B cell (primary cell): ENCODE measurements at regions not wholly inside any gene's neighbourhood (a gene's known extent, or its start where the extent isn't known, plus 50 kb on each side); places are given as distances from the start of the nearest gene placed in this dataset.

ENCODE experiments used
- ATAC-seq: fragments of 200-7000 bp; cut with Tn5 transposase; one replicate; pipeline ENCODE4 v1.10.0; 2021; ENCODE audit warnings: low read depth, mild to moderate bottlenecking, moderate number of reproducible peaks, moderate library complexity
- CTCF ChIA-PET: fragments of 350-600 bp; sonication (Branson Sonifier 250); formaldehyde crosslinking; loops from one replicate; lab custom pipeline; 2021; ENCODE audit warnings: antibody characterized with exemption, inconsistent platforms; lab: Charles Lee
- POLR2A ChIA-PET: fragments of 350-600 bp; sonication (Branson Sonifier 250); formaldehyde crosslinking; loops from one replicate; lab custom pipeline; 2021; ENCODE audit warnings: antibody characterized with exemption; lab: Charles Lee
- DNase-seq: peaks from one replicate; pipeline ENCODE4 v3.0.0; 2013
- H2AFZ ChIP-seq: 2 replicates; pipeline ENCODE4 v1.6.1; 2012; ENCODE audit warnings: mild to moderate bottlenecking, low read depth, low read length; ENCODE audit not compliant: insufficient read depth, poor library complexity, severe bottlenecking
- H3K27ac ChIP-seq, 2 donors: 1 replicate in 1 of 2; 2 replicates in 1 of 2; pipeline ENCODE4 v1.5.1; 2012 to 2013; ENCODE audit warnings: low read length in 2 of 2, mild to moderate bottlenecking in 2 of 2, moderate library complexity in 1 of 2
- H3K27me3 ChIP-seq, 4 experiments: fragments of 200-600 bp in 1 of 4; sonication (generic) in 1 of 4; replicated peaks in 1 of 4; 1 replicate in 2 of 4; 2 replicates in 2 of 4; pipeline versions ENCODE4 v1.6.1 to v1.7.0; 2013 to 2016; ENCODE audit warnings: low read length in 3 of 4, mild to moderate bottlenecking in 2 of 4, mixed read lengths in 1 of 4, moderate library complexity in 1 of 4; ENCODE audit not compliant: insufficient read depth in 4 of 4, control insufficient read depth in 3 of 4; ENCODE audit errors: control extremely low read depth in 1 of 4
- H3K36me3 ChIP-seq, 2 experiments: replicated peaks in 1 of 2; 1 replicate in 1 of 2; 2 replicates in 1 of 2; pipeline versions ENCODE4 v1.6.1 to v1.7.1; 2013; ENCODE audit warnings: low read length in 1 of 2; ENCODE audit not compliant: insufficient read depth in 2 of 2, control insufficient read depth in 1 of 2; ENCODE audit errors: control extremely low read depth in 1 of 2, extremely low read depth in 1 of 2
- H3K4me1 ChIP-seq, 2 donors: fragments of 200-600 bp in 1 of 2; sonication (generic) in 1 of 2; 1 replicate in 1 of 2; 2 replicates in 1 of 2; pipeline versions ENCODE4 v1.5.1 to v1.6.1; 2013 to 2017; ENCODE audit warnings: low read length in 2 of 2; ENCODE audit not compliant: control insufficient read depth in 2 of 2, insufficient read depth in 2 of 2
- H3K4me2 ChIP-seq: replicated peaks from 2 replicates; pipeline ENCODE3; 2012; ENCODE audit warnings: mild to moderate bottlenecking, low read depth, low read length; ENCODE audit not compliant: poor library complexity, severe bottlenecking
- H3K4me3 ChIP-seq, 5 experiments: fragments of 200-600 bp in 1 of 5; sonication (generic) in 1 of 5; 1 replicate in 3 of 5; 2 replicates in 2 of 5; pipeline versions ENCODE4 v1.5.1 to v1.7.0; 2011 to 2016; ENCODE audit warnings: low read length in 4 of 5, mild to moderate bottlenecking in 4 of 5, low read depth in 2 of 5, control low read depth in 1 of 5, moderate library complexity in 1 of 5; ENCODE audit not compliant: insufficient read depth in 1 of 5; ENCODE audit errors: control extremely low read depth in 1 of 5, extremely low read depth in 1 of 5
- H3K79me2 ChIP-seq: fragments of 200-600 bp; sonication (generic); one replicate; pipeline ENCODE4 v1.6.0; 2016; ENCODE audit warnings: low read length; ENCODE audit not compliant: control insufficient read depth, insufficient read depth
- H3K9ac ChIP-seq: fragments of 200-600 bp; sonication (generic); 2 replicates; pipeline ENCODE4 v1.6.1; 2017; ENCODE audit warnings: mild to moderate bottlenecking, low read length, moderate library complexity
- H3K9me3 ChIP-seq, 3 donors: one replicate each; pipeline versions ENCODE4 v1.6.1 to v1.7.1; 2013; ENCODE audit warnings: low read length in 2 of 3; ENCODE audit not compliant: control insufficient read depth in 2 of 3, insufficient read depth in 1 of 3; ENCODE audit errors: control extremely low read depth in 1 of 3
- H4K20me1 ChIP-seq: 2 replicates; pipeline ENCODE4 v1.6.0; 2012; ENCODE audit warnings: mild to moderate bottlenecking, low read length; ENCODE audit not compliant: insufficient read depth, control insufficient read depth, poor library complexity, severe bottlenecking
- H3K27ac Mint-ChIP-seq: one replicate; pipeline ENCODE4 v1.8.0; 2021; ENCODE audit warnings: mixed read lengths
- H3K27me3 Mint-ChIP-seq: one replicate; pipeline ENCODE4 v1.8.0; 2021; ENCODE audit warnings: mixed read lengths
- H3K4me1 Mint-ChIP-seq: one replicate; pipeline ENCODE4 v1.8.0; 2021; ENCODE audit warnings: mixed read lengths
- H3K4me3 Mint-ChIP-seq: one replicate; pipeline ENCODE4 v1.8.0; 2021; ENCODE audit warnings: mixed read lengths
- H3K9me3 Mint-ChIP-seq: one replicate; pipeline ENCODE4 v1.8.0; 2022; ENCODE audit warnings: mixed read lengths; ENCODE audit not compliant: insufficient read depth
- EZH2 ChIP-seq: IDR thresholded peaks from 2 replicates; pipeline ENCODE4 v1.6.1; 2012; ENCODE audit warnings: borderline replicate concordance, low read depth, mild to moderate bottlenecking, moderate library complexity, low read length; ENCODE audit not compliant: insufficient read depth, poor library complexity, severe bottlenecking
- WGBS: methylation state at CpG from one replicate; pipeline ENCODE4 v1.1.5; 2013; ENCODE audit warnings: missing lambda C conversion rate; ENCODE audit not compliant: insufficient coverage; 5-methylcytosine and 5-hydroxymethylcytosine counted together
- intact Hi-C: fragments of 100-400 bp; cut with micrococcal nuclease; formaldehyde crosslinking; loops from one replicate; pipeline ENCODE4 v1.10.0; 2022
- TF ChIP-seq, protein P1 (sequence below): fragments of 200-600 bp; IDR thresholded peaks from one replicate; pipeline ENCODE4 v1.8.0; 2022; ENCODE audit warnings: antibody characterized with exemption, mild to moderate bottlenecking

DNA sequence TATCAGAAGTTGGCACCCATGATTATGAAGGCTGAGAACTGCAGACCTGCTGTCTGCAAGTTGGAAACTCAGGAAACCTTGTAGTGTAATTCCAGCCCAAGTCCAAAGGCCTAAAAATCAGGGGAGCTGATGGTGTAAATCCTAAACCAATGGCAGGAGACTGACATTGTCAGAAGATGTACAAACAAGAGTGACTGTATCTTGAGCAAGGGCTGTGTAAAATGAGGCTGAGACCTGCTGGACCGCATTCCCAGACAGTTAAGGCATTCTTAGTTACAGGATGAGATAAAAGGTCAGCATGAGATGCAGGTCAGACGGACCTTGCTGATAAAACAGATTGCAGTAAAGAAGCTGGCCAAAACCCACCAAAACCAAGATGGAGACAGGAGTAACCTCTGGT is 147.7 kb downstream of the COG6 start:
- Histone ChIP-seq H2AFZ (no peak overlapping the region), H3K4me1 (no peaks in the 10 kb centered on the region), H3K4me2 (no peak overlapping the region), H3K79me2 (no peaks in the 10 kb centered on the region), H3K9ac (no peak overlapping the region), H3K4me3 (no peak overlapping the region), H4K20me1 (no peaks in the 10 kb centered on the region), H3K27ac (no peak overlapping the region), H3K27me3 (no peaks in the 10 kb centered on the region), H3K36me3 (no peaks in the 10 kb centered on the region), H3K9me3 (peaks cover 4 to 5% (median 4%) of the 10 kb centered on the region in 3 donors)
- peaks cover 2% of the 10 kb centered on the region for H3K9me3 Mint-ChIP-seq
- H3K27me3 Mint-ChIP-seq: peaks cover 4% of the 10 kb centered on the region
- 40% methylated on average over 2 of the region's 2 CpGs for WGBS
- intact Hi-C loops: no loop called here
- ChIA-PET POLR2A (no interaction called here), CTCF (no interaction called here)
- ATAC-seq (no peak), DNase-seq (no peak)
- no peak overlapping the region for H3K4me3 Mint-ChIP-seq
- no peak overlapping the region for H3K27ac Mint-ChIP-seq
- TF ChIP-seq, protein P1, sequence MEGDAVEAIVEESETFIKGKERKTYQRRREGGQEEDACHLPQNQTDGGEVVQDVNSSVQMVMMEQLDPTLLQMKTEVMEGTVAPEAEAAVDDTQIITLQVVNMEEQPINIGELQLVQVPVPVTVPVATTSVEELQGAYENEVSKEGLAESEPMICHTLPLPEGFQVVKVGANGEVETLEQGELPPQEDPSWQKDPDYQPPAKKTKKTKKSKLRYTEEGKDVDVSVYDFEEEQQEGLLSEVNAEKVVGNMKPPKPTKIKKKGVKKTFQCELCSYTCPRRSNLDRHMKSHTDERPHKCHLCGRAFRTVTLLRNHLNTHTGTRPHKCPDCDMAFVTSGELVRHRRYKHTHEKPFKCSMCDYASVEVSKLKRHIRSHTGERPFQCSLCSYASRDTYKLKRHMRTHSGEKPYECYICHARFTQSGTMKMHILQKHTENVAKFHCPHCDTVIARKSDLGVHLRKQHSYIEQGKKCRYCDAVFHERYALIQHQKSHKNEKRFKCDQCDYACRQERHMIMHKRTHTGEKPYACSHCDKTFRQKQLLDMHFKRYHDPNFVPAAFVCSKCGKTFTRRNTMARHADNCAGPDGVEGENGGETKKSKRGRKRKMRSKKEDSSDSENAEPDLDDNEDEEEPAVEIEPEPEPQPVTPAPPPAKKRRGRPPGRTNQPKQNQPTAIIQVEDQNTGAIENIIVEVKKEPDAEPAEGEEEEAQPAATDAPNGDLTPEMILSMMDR: no peak
- no peak for TF ChIP-seq EZH2
- no peaks in the 10 kb centered on the region for H3K4me1 Mint-ChIP-seq

DNA sequence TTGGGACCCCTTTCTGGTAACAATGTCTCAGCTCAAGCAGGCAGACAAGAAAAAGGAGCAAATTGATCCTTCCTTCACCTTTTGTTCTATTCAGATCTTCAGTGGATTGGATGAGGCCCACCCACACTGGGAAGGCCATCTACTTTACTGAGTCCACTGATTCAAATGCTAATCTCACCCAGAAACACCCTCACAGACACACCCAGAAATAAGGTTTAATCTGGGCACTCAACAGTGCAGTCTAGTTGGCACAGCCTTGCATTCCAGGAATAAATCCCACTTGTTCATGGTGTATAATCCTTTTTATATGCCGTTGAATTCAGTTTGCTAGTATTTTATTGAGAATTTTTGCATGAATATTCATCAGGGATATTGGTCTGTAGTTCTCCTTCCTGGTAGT is 148.4 kb downstream of the COG6 start:
- intact Hi-C loops: no loop called here
- POLR2A ChIA-PET: no interaction called here
- peaks cover 2% of the 10 kb centered on the region for H3K9me3 Mint-ChIP-seq
- H3K79me2 ChIP-seq: no peaks in the 10 kb centered on the region
- no peak overlapping the region for H3K4me3 Mint-ChIP-seq
- H3K9me3 ChIP-seq: peaks cover 4 to 5% (median 4%) of the 10 kb centered on the region in 3 donors
- no peaks in the 10 kb centered on the region for H3K36me3 ChIP-seq
- H3K27ac Mint-ChIP-seq: no peak overlapping the region
- no peak overlapping the region for H3K4me2 ChIP-seq
- DNase-seq (no peak), ATAC-seq (no peak)
- CTCF ChIA-PET: interaction anchor here (0.6 kb wide), 1 partner anchor 972 kb away, joined by 3 read pairs; no protein-coding TSS in a partner anchor
- WGBS: 67% methylated on average over 1 of the region's 1 CpG
- no peaks in the 10 kb centered on the region for H3K27me3 ChIP-seq
- no peak overlapping the region for H3K9ac ChIP-seq
- no peaks in the 10 kb centered on the region for H4K20me1 ChIP-seq
- H3K27ac ChIP-seq: no peak overlapping the region
- no peak overlapping the region for H2AFZ ChIP-seq
- H3K27me3 Mint-ChIP-seq: peaks cover 4% of the 10 kb centered on the region
- no peak for TF ChIP-seq EZH2
- TF ChIP-seq, protein P1: no peak
- H3K4me1 ChIP-seq: no peaks in the 10 kb centered on the region
- no peak overlapping the region for H3K4me3 ChIP-seq
- H3K4me1 Mint-ChIP-seq: no peaks in the 10 kb centered on the region
